Liver (tissue), 3 donors: ENCODE measurements at regions not wholly inside any gene's neighbourhood (a gene's known extent, or its start where the extent isn't known, plus 50 kb on each side); places are given as distances from the start of the nearest gene placed in this dataset.

Experiments
- EGR1 ChIP-seq, 2 donors: IDR thresholded peaks; 2 replicates each; pipeline ENCODE4 v1.6.1; 2016 to 2018; ENCODE audit warnings: antibody characterized with exemption in 2 of 2, low read depth in 2 of 2
- GABPA ChIP-seq, 2 donors: IDR thresholded peaks in 1 of 2; conservative IDR thresholded peaks in 1 of 2; 2 replicates each; pipeline ENCODE4 v1.6.1; 2016; ENCODE audit warnings: antibody characterized with exemption in 2 of 2, mild to moderate bottlenecking in 1 of 2, moderate library complexity in 1 of 2
- HNF4A ChIP-seq, 2 donors: conservative IDR thresholded peaks; 2 replicates each; pipeline ENCODE4 v1.6.1; 2016; ENCODE audit warnings: antibody characterized with exemption in 2 of 2, mild to moderate bottlenecking in 2 of 2
- HNF4G ChIP-seq: IDR thresholded peaks from 2 replicates; pipeline ENCODE4 v1.6.1; 2016; ENCODE audit warnings: antibody characterized with exemption
- RAD21 ChIP-seq, 2 donors: IDR thresholded peaks; 2 replicates each; pipeline ENCODE4 v1.6.1; 2016; ENCODE audit warnings: antibody characterized with exemption in 2 of 2, mild to moderate bottlenecking in 2 of 2
- REST ChIP-seq: IDR thresholded peaks from 2 replicates; pipeline ENCODE4 v1.6.1; 2016; ENCODE audit warnings: antibody characterized with exemption, mild to moderate bottlenecking
- RXRA ChIP-seq, 2 donors: IDR thresholded peaks; 2 replicates each; pipeline ENCODE4 v1.6.1; 2017 to 2018; ENCODE audit warnings: antibody characterized with exemption in 2 of 2, mild to moderate bottlenecking in 1 of 2
- SP1 ChIP-seq: IDR thresholded peaks from 2 replicates; pipeline ENCODE4 v1.6.1; 2018; ENCODE audit warnings: antibody characterized with exemption, mild to moderate bottlenecking
- TAF1 ChIP-seq: conservative IDR thresholded peaks from 2 replicates; pipeline ENCODE4 v1.6.1; 2016; ENCODE audit warnings: antibody characterized with exemption, mild to moderate bottlenecking
- TF ChIP-seq, protein P1 (sequence below): IDR thresholded peaks from 2 replicates; pipeline ENCODE4 v1.6.1; 2016; ENCODE audit warnings: antibody characterized with exemption
- TF ChIP-seq, protein P2 (sequence below): fragments of 150-350 bp; IDR thresholded peaks from 2 replicates; pipeline ENCODE4 v1.5.1; 2017; ENCODE audit warnings: improper control_type of control experiment, low read depth, low read length; ENCODE audit not compliant: missing input control
- TF ChIP-seq, protein P3 (sequence below): IDR thresholded peaks from 2 replicates; pipeline ENCODE4 v1.6.1; 2016; ENCODE audit warnings: antibody characterized with exemption
- donor health status: healthy.
- donor health status: healthy.

GRCh38 chr2:217147818-217148217 is 288.0 kb upstream of the TNP1 start:
- TF ChIP-seq, protein P1, sequence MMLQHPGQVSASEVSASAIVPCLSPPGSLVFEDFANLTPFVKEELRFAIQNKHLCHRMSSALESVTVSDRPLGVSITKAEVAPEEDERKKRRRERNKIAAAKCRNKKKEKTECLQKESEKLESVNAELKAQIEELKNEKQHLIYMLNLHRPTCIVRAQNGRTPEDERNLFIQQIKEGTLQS: no peak
- TF ChIP-seq, protein P2, sequence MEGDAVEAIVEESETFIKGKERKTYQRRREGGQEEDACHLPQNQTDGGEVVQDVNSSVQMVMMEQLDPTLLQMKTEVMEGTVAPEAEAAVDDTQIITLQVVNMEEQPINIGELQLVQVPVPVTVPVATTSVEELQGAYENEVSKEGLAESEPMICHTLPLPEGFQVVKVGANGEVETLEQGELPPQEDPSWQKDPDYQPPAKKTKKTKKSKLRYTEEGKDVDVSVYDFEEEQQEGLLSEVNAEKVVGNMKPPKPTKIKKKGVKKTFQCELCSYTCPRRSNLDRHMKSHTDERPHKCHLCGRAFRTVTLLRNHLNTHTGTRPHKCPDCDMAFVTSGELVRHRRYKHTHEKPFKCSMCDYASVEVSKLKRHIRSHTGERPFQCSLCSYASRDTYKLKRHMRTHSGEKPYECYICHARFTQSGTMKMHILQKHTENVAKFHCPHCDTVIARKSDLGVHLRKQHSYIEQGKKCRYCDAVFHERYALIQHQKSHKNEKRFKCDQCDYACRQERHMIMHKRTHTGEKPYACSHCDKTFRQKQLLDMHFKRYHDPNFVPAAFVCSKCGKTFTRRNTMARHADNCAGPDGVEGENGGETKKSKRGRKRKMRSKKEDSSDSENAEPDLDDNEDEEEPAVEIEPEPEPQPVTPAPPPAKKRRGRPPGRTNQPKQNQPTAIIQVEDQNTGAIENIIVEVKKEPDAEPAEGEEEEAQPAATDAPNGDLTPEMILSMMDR: no peak
- TF ChIP-seq TAF1: no peak
- TF ChIP-seq, protein P3, sequence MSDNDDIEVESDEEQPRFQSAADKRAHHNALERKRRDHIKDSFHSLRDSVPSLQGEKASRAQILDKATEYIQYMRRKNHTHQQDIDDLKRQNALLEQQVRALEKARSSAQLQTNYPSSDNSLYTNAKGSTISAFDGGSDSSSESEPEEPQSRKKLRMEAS: no peak
- no peak for TF ChIP-seq HNF4A (conservative IDR thresholded peaks at IDR 0.05)
- no peak for TF ChIP-seq GABPA (IDR thresholded peaks at IDR 0.05 in 1 of 2, conservative IDR thresholded peaks at IDR 0.05 in 1 of 2)
- TF ChIP-seq SP1: no peak
- no peak for TF ChIP-seq REST
- no peak for TF ChIP-seq RAD21 (IDR thresholded peaks at IDR 0.05)
- TF ChIP-seq RXRA (IDR thresholded peaks at IDR 0.05): no peak
- TF ChIP-seq EGR1 (IDR thresholded peaks at IDR 0.05; ENCODE audit: low read depth in 2 of 2): no peak
- TF ChIP-seq HNF4G: no peak
